ENCODE measurements at regions not wholly inside any gene's neighbourhood (a gene's known extent, or its start where the extent isn't known, plus 50 kb on each side); places are given as distances from the start of the nearest gene placed in this dataset.

DNA sequence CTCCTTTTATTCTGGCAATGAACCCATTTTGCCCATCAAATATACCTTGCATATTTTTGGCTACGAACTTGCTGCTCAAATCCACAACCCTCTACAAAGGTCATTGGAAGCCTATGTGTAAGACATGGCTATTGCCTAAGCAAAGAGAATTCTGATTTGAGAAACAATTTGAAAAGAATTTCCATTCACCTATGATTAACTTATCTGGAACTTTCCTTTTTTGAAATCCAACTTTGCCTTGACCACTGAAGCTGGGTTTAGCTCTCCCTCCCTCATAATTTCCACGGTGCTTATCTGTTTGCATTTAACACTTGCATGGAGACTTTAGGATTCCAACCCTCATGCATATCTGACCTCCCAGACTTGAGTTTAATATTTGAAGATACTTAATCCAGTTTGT lies 1514.7 kb upstream of the SLC10A2 start:
- no peak overlapping the region for H3K27ac ChIP-seq
- no peak overlapping the region for H3K4me3 ChIP-seq
- no peak for TF ChIP-seq EZH2phosphoT487 (IDR thresholded peaks at IDR 0.05; ENCODE audit: low read depth, severe bottlenecking, unreplicated experiment)
- no peak for TF ChIP-seq EZH2 (IDR thresholded peaks at IDR 0.05; ENCODE audit: borderline replicate concordance)
- TF ChIP-seq CTCF (IDR thresholded peaks at IDR 0.05; ENCODE audit: poor library complexity), result no peak
- no peak for DNase-seq (ENCODE audit: low spot score)
- H3K36me3 ChIP-seq (replicated peaks; ENCODE audit: insufficient read depth, low read depth), result no peaks in the 10 kb centered on the region
- no peak overlapping the region for H2AFZ ChIP-seq
- H3K4me1 ChIP-seq (ENCODE audit: insufficient read depth), result no peaks in the 10 kb centered on the region
- H3K4me2 ChIP-seq, result no peak overlapping the region
- no peaks in the 10 kb centered on the region for H4K20me1 ChIP-seq (ENCODE audit: insufficient read depth, poor library complexity, severe bottlenecking)
- no peaks in the 10 kb centered on the region for H3K9me3 ChIP-seq (ENCODE audit: low read depth)
- no peaks in the 10 kb centered on the region for H3K79me2 ChIP-seq
- no peaks in the 10 kb centered on the region for H3K27me3 ChIP-seq
- no peaks in the 10 kb centered on the region for H3K9me2 ChIP-seq (replicated peaks; ENCODE audit: insufficient read depth)
- WGBS (ENCODE audit: low lambda C conversion rate, missing lambda C conversion rate), result 74% methylated on average over 2 of the region's 2 CpGs

DNA sequence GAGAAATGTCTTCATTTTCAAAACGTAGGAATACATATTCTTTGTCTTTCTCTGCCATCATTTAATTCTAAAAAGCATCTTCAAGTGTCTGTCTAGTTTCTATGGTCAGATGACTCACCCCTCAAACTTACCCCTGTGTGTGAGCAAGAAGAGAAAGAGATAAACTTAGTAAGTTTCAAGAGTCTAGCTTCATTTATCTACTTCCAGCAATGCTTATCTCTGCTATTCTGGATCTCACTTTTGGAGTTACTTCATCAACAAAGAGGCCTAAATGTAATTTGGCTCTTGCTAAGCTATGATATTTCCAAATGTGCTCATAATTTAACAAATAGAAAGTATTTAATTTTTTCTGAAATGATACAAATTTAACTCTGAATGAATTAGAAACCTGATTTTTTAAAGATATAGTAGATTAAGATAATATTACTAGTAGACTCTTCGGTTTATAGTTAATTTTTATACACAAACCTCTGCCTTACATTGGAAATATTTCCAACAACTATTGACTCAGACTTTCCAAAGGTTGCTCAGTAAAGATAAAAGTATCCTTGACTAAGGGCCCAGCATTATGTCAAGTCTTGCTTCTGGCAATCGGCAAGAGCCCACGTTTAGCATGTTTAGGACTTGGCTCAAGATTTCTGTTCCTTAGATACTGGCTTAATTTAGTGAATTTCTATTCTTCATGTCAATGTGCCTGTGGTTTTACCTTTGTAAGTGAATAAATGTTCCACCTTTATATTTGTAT lies 1511.0 kb upstream of the SLC10A2 start:
- H3K27ac ChIP-seq, result no peak overlapping the region
- H3K27me3 ChIP-seq, result no peaks in the 10 kb centered on the region
- no peaks in the 10 kb centered on the region for H4K20me1 ChIP-seq (ENCODE audit: insufficient read depth, poor library complexity, severe bottlenecking)
- H3K9me2 ChIP-seq (replicated peaks; ENCODE audit: insufficient read depth), result no peaks in the 10 kb centered on the region
- no peaks in the 10 kb centered on the region for H3K79me2 ChIP-seq
- no peaks in the 10 kb centered on the region for H3K9me3 ChIP-seq (ENCODE audit: low read depth)
- H3K36me3 ChIP-seq (replicated peaks; ENCODE audit: insufficient read depth, low read depth), result no peaks in the 10 kb centered on the region
- H3K4me1 ChIP-seq (ENCODE audit: insufficient read depth), result no peaks in the 10 kb centered on the region
- 78% methylated on average over 4 of the region's 4 CpGs for WGBS (ENCODE audit: low lambda C conversion rate, missing lambda C conversion rate)
- DNase-seq (ENCODE audit: low spot score), result no peak
- no peak overlapping the region for H3K4me2 ChIP-seq
- no peak overlapping the region for H3K4me3 ChIP-seq
- no peak overlapping the region for H2AFZ ChIP-seq
- no peak for TF ChIP-seq CTCF (IDR thresholded peaks at IDR 0.05; ENCODE audit: poor library complexity)
- TF ChIP-seq EZH2 (IDR thresholded peaks at IDR 0.05; ENCODE audit: borderline replicate concordance), result no peak
- TF ChIP-seq EZH2phosphoT487 (IDR thresholded peaks at IDR 0.05; ENCODE audit: low read depth, severe bottlenecking, unreplicated experiment), result no peak

GRCh38 chr13:104571893-104572229 lies 1505.6 kb upstream of the SLC10A2 start:
- Histone ChIP-seq H3K27ac (no peak overlapping the region), H3K4me1 (ENCODE audit: insufficient read depth) (no peaks in the 10 kb centered on the region), H3K9me3 (ENCODE audit: low read depth) (no peaks in the 10 kb centered on the region), H3K27me3 (no peaks in the 10 kb centered on the region), H3K9me2 (replicated peaks; ENCODE audit: insufficient read depth) (no peaks in the 10 kb centered on the region), H2AFZ (no peak overlapping the region), H3K79me2 (no peaks in the 10 kb centered on the region), H3K4me3 (no peak overlapping the region), H3K36me3 (replicated peaks; ENCODE audit: insufficient read depth, low read depth) (no peaks in the 10 kb centered on the region), H3K4me2 (no peak overlapping the region), H4K20me1 (ENCODE audit: insufficient read depth, poor library complexity, severe bottlenecking) (no peaks in the 10 kb centered on the region)
- 50% methylated on average over 2 of the region's 2 CpGs for WGBS (ENCODE audit: low lambda C conversion rate, missing lambda C conversion rate)
- TF ChIP-seq EZH2phosphoT487 (IDR thresholded peaks at IDR 0.05; ENCODE audit: low read depth, severe bottlenecking, unreplicated experiment) (no peak), EZH2 (IDR thresholded peaks at IDR 0.05; ENCODE audit: borderline replicate concordance) (no peak), CTCF (IDR thresholded peaks at IDR 0.05; ENCODE audit: poor library complexity) (no peak)
- no peak for DNase-seq (ENCODE audit: low spot score)

Data from hepatocyte (in vitro differentiated cells).